ENCODE measurements at regions not wholly inside any gene's neighbourhood (a gene's known extent, or its start where the extent isn't known, plus 50 kb on each side); places are given as distances from the start of the nearest gene placed in this dataset.
A peak's percentile ranks its signal among the peaks of the same experiment; 100 is the strongest.
"Not testable (repeated sequence)": the region's sequence is repeated elsewhere in the genome, so short reads cannot be mapped to it uniquely, and the experiment has no call there.

DNA sequence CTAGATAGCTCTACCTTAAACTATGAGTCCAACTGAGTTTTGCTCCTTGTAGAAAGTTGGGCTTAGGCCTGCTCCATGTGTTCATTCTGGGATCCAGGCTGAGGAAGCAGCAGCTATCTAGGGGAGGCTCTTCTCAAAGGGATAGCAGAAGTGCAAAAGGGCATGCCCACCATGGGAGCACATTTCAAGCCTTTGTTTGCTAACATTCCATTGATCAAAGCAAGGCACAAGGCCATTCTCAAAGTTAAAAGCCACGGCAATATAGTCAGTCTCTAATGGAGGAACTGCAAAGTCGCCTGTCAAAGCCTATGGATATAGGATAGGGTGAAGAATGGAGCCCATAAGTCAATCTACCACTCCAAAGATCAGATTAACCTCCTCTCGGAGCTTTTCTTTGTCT lies 488.1 kb upstream of the ARX start:
- Mint-ChIP-seq H3K27ac (no peak overlapping the region), H3K9me3 (no peaks in the 10 kb centered on the region), H3K4me3 (no peak overlapping the region), H3K36me3 (no peaks in the 10 kb centered on the region), H3K4me1 (ENCODE audit: unreplicated experiment) (no peaks in the 10 kb centered on the region), H3K27me3 (no peaks in the 10 kb centered on the region)
- no peak for DNase-seq (ENCODE audit: extremely low spot score, unreplicated experiment)
- TF ChIP-seq, protein P1, sequence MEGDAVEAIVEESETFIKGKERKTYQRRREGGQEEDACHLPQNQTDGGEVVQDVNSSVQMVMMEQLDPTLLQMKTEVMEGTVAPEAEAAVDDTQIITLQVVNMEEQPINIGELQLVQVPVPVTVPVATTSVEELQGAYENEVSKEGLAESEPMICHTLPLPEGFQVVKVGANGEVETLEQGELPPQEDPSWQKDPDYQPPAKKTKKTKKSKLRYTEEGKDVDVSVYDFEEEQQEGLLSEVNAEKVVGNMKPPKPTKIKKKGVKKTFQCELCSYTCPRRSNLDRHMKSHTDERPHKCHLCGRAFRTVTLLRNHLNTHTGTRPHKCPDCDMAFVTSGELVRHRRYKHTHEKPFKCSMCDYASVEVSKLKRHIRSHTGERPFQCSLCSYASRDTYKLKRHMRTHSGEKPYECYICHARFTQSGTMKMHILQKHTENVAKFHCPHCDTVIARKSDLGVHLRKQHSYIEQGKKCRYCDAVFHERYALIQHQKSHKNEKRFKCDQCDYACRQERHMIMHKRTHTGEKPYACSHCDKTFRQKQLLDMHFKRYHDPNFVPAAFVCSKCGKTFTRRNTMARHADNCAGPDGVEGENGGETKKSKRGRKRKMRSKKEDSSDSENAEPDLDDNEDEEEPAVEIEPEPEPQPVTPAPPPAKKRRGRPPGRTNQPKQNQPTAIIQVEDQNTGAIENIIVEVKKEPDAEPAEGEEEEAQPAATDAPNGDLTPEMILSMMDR (conservative IDR thresholded peaks at IDR 0.05) = no peak

DNA sequence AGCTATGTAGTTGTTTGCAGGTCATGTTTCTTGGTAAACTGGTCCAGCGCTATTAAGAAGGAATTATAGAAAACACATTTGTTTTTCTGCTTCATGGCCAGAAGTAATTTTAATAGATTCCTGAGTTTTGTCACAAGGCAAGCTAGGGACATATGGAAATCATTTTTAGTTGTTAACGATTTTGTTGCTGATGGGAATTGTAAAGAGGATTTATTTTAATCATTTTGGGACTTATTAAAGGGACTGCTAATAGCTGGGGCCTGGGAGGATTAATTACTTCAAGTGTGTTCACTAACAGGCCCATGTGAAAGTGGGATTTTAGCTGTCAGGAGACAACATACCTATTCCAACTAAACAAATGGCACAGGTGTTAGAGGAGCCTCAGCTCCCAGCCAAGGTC lies 492.0 kb upstream of the ARX start:
- DNase-seq (ENCODE audit: extremely low spot score, unreplicated experiment) = no peak
- Mint-ChIP-seq H3K27me3 (no peaks in the 10 kb centered on the region), H3K27ac (no peak overlapping the region), H3K4me3 (no peak overlapping the region), H3K9me3 (no peaks in the 10 kb centered on the region), H3K36me3 (no peaks in the 10 kb centered on the region), H3K4me1 (ENCODE audit: unreplicated experiment) (no peaks in the 10 kb centered on the region)
- TF ChIP-seq, protein P1 (conservative IDR thresholded peaks at IDR 0.05) = no peak

DNA sequence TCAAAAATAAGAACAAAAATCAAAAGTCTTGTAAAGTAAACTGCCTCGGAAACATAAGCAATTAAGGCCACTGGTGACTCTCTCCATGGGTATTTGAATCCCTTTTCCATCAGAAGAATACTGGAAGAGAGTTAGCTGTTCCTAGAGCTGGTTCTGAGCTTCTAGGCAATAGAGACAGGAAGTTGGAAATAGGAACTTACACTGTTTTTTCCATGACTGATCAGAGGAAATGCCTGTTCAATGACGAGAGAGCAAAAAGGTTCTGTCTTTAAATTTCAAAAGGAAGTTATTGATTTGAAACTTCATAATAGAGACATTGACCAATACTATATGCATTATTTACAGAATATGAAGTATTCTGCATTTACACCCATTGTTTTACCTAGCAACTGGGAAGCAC lies 503.5 kb upstream of the ARX start:
- H3K4me3 Mint-ChIP-seq = no peak overlapping the region
- peaks cover 5% of the 10 kb centered on the region for H3K9me3 Mint-ChIP-seq
- no peaks in the 10 kb centered on the region for H3K36me3 Mint-ChIP-seq
- H3K27me3 Mint-ChIP-seq = peaks cover 3% of the 10 kb centered on the region
- no peak for DNase-seq (ENCODE audit: extremely low spot score, unreplicated experiment)
- no peak overlapping the region for H3K27ac Mint-ChIP-seq
- no peaks in the 10 kb centered on the region for H3K4me1 Mint-ChIP-seq (ENCODE audit: unreplicated experiment)
- TF ChIP-seq, protein P1 (conservative IDR thresholded peaks at IDR 0.05) = no peak

DNA sequence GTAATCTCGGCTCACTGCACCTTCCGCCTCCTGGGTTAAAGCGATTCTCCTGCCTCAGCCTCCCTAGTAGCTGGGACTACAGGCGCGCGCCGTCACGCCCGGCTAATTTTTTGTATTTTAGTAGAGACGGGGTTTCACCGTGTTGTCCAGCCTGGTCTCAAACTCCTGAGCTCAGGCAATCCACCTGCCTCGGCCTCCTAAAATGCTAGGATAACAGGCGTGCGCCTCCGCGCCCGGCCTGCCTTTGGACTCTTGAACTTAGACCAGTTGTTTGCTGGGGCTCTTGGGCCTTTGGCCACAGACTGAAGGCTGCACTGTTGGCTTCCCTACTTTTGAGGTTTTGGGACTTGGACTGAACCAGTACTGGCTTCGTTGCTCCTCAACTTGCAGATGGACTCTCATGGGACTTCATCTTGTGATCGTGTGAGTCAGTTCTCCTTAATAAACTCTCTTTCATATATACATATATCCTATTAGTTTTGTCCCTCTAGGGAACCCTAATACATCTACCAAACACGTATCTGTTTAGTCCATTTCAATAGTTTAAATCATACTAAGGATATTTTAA lies 506.8 kb upstream of the ARX start:
- not testable (repeated sequence) for H3K27ac Mint-ChIP-seq; H3K9me3 Mint-ChIP-seq; DNase-seq (ENCODE audit: extremely low spot score, unreplicated experiment)

DNA sequence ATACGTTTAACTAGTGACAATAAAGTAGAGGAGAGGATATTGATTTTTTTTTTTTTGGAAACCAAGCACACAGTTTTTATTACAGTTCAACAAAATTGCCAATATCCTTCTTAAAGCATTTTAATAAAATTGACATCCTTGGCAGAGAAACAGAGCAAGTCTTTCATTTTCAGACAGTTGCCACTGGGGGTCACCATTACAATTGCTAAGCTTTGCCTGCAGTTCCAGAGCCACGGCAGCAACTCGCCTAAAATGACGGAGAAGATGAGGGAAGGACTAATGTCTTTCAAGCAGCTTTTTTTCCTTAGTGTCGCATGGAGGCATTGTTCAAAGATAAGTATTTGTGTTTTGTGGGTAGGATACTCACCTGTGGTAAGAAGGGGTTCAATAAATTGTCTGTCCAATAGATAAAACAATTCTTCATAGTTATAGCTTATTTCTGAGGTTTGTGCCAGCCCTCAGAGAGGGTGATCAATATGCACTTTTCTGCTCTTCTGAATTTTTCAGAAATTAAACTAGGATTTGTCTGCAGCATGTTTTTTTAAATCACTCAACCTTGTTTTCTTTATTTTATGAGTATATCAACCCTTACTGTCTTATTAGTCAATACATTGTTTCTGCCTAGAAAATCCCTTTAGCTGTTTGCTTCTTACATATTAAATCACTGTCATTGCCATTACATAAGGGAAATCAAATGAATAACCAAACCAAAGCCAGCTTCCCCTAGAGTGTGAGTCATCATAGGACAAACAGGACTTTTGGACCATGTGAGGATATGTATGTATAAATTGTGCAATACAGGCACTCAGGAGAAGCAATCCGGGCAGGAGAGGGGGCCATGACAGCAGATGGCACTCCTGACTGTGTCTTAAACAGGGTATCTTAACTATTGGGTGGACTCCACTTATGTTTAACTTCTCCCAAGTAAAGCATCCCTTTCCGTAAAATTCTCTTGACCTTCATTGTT lies 508.1 kb upstream of the ARX start:
- Mint-ChIP-seq H3K27me3 (peaks cover 3% of the 10 kb centered on the region), H3K4me3 (no peak overlapping the region), H3K9me3 (no peaks in the 10 kb centered on the region), H3K4me1 (ENCODE audit: unreplicated experiment) (no peaks in the 10 kb centered on the region), H3K36me3 (no peaks in the 10 kb centered on the region), H3K27ac (no peak overlapping the region)
- DNase-seq (ENCODE audit: extremely low spot score, unreplicated experiment) = no peak
- TF ChIP-seq, protein P1 (conservative IDR thresholded peaks at IDR 0.05) = peak; percentile 69

More for the DNA sequence above, 506.8 kb upstream of the ARX start:
- H3K4me1 Mint-ChIP-seq (ENCODE audit: unreplicated experiment); H3K36me3 Mint-ChIP-seq; H3K27me3 Mint-ChIP-seq; H3K4me3 Mint-ChIP-seq: not testable (repeated sequence)

DNA sequence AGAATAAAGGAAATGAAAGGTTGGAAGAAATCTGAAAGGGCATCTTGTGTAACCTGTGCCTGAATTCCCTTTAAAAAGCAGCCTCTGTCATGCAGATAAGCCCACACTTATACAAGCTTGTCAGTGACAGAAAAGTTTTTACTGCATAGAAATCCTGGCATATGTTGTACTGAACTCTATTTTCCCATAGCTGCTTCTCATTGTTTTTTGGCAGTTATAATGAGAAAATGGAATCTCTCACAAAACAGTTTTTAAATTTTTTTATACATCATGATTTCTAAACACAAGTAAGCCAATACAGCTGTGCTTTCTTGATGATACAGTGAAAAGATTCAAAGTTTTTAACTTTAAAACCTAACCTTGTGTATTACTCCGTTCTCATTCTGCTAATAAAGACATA lies 511.4 kb upstream of the ARX start:
- H3K4me3 Mint-ChIP-seq = no peak overlapping the region

More for the DNA sequence above, 511.4 kb upstream of the ARX start:
- TF ChIP-seq, protein P1 (conservative IDR thresholded peaks at IDR 0.05) = no peak
- H3K4me1 Mint-ChIP-seq (ENCODE audit: unreplicated experiment) = no peaks in the 10 kb centered on the region
- H3K27ac Mint-ChIP-seq = no peak overlapping the region
- no peaks in the 10 kb centered on the region for H3K36me3 Mint-ChIP-seq
- no peaks in the 10 kb centered on the region for H3K9me3 Mint-ChIP-seq
- no peak for DNase-seq (ENCODE audit: extremely low spot score, unreplicated experiment)
- peaks cover 3% of the 10 kb centered on the region for H3K27me3 Mint-ChIP-seq
